CD4-positive, CD25-positive, alpha-beta regulatory T cell (primary cell): ENCODE measurements at regions not wholly inside any gene's neighbourhood (a gene's known extent, or its start where the extent isn't known, plus 50 kb on each side); places are given as distances from the start of the nearest gene placed in this dataset.

Experiments
- ATAC-seq, 2 donors: fragments of 150-1000 bp; cut with Tn5 transposase; one replicate each; pipeline ENCODE4 v1.10.0; 2021; ENCODE audit warnings: low read depth in 2 of 2, moderate number of reproducible peaks in 2 of 2, moderate library complexity in 1 of 2
- DNase-seq, 3 donors: peaks; one replicate each; pipeline versions ENCODE4 v3.0.0 to v3.0.0-alpha.2; 2012 to 2022; ENCODE audit warnings: mixed read lengths in 1 of 3
- H3K27ac ChIP-seq: one replicate; pipeline ENCODE4 v1.7.0; 2013; ENCODE audit warnings: mild to moderate bottlenecking, low read length; ENCODE audit not compliant: insufficient read depth, poor library complexity, severe bottlenecking
- H3K27me3 ChIP-seq: one replicate; pipeline ENCODE4 v1.7.0; 2013; ENCODE audit warnings: low read length; ENCODE audit not compliant: control insufficient read depth, insufficient read depth
- H3K36me3 ChIP-seq: one replicate; pipeline ENCODE4 v1.7.0; 2013; ENCODE audit warnings: mild to moderate bottlenecking, low read length, moderate library complexity; ENCODE audit not compliant: control insufficient read depth, insufficient read depth
- H3K4me1 ChIP-seq: 2 replicates; pipeline ENCODE4 v1.7.0; 2013; ENCODE audit warnings: mild to moderate bottlenecking, low read length; ENCODE audit not compliant: insufficient read depth, control insufficient read depth, poor library complexity, severe bottlenecking
- H3K4me3 ChIP-seq: one replicate; pipeline ENCODE4 v1.7.0; 2013; ENCODE audit warnings: low read depth, mild to moderate bottlenecking, low read length, moderate library complexity
- H3K9me3 ChIP-seq, 2 experiments: 1 replicate in 1 of 2; 2 replicates in 1 of 2; pipeline ENCODE4 v1.7.0; 2013; ENCODE audit warnings: low read length in 2 of 2, mild to moderate bottlenecking in 1 of 2, moderate library complexity in 1 of 2; ENCODE audit not compliant: control insufficient read depth in 2 of 2
- H3K27ac Mint-ChIP-seq, 3 donors: one replicate each; pipeline ENCODE4 v1.8.0; 2020 to 2022; ENCODE audit warnings: mild to moderate bottlenecking in 3 of 3, mixed read lengths in 3 of 3, moderate library complexity in 2 of 3
- H3K27me3 Mint-ChIP-seq: one replicate; pipeline ENCODE4 v1.8.0; 2022; ENCODE audit warnings: mild to moderate bottlenecking, mixed read lengths
- H3K36me3 Mint-ChIP-seq: one replicate; pipeline ENCODE4 v1.8.0; 2020; ENCODE audit warnings: mixed read lengths
- H3K4me1 Mint-ChIP-seq, 4 donors: one replicate each; pipeline ENCODE4 v1.8.0; 2020 to 2022; ENCODE audit warnings: mixed read lengths in 4 of 4, mild to moderate bottlenecking in 1 of 4
- H3K4me3 Mint-ChIP-seq, 4 donors: one replicate each; pipeline ENCODE4 v1.8.0; 2020 to 2022; ENCODE audit warnings: mild to moderate bottlenecking in 4 of 4, mixed read lengths in 4 of 4, moderate library complexity in 3 of 4
- H3K9me3 Mint-ChIP-seq, 7 donors: one replicate each; pipeline ENCODE4 v1.8.0; 2020 to 2022; ENCODE audit warnings: mixed read lengths in 7 of 7, mild to moderate bottlenecking in 3 of 7, moderate library complexity in 2 of 7

DNA sequence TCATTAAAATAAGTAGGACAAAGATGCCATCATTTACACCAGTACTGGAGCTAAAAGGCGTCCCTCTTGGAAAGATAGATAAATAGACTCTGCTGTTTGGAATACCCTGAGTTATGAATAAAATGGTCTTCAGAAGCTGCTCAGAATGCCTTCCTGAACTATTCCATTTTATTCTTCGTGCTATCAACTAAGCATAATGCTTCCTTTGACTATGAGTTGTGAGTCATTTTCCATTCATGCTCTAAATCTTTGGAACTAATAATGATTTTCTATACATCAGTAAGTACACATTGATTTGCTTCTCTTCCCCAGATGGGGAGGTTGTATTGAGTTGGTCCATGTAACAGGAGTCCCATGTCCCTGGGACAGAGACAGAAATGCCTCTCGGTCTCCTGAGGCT is 98.3 kb upstream of the PDE7B start:
- no peak for DNase-seq
- H3K4me3 Mint-ChIP-seq: no peak overlapping the region
- H3K36me3 Mint-ChIP-seq: no peaks in the 10 kb centered on the region
- H3K27me3 ChIP-seq: peaks cover 5% of the 10 kb centered on the region
- no peak overlapping the region for H3K27ac ChIP-seq
- no peaks in the 10 kb centered on the region for H3K36me3 ChIP-seq
- no peaks in the 10 kb centered on the region for H3K4me1 ChIP-seq
- no peak overlapping the region for H3K27ac Mint-ChIP-seq
- H3K9me3 ChIP-seq: no peaks in the 10 kb centered on the region
- H3K4me3 ChIP-seq: no peak overlapping the region
- ATAC-seq: no peak
- H3K4me1 Mint-ChIP-seq: no peaks in the 10 kb centered on the region
- H3K27me3 Mint-ChIP-seq: peaks cover 10% of the 10 kb centered on the region
- H3K9me3 Mint-ChIP-seq: no peaks in the 10 kb centered on the region

DNA sequence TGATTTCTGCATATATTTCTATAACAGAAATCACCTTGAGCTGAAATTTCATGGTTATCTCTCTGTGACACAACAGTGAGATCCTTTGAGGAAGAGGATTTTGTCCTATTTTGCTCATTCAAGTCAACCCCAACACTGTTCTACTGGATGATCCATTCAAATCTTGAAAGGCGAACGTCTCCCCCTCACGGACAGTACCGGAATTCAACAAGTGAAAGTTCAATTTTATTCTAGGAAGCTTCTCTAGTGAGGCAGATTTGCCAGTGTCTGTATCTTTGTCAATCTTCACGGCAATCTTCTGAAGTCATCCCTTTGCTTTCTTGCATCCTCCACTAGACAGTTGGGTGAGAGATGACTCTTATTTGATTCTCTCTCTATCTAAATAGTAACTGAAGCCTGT is 91.7 kb upstream of the PDE7B start:
- no peaks in the 10 kb centered on the region for H3K36me3 ChIP-seq
- Mint-ChIP-seq H3K9me3 (peaks cover 0 to 4% (median 1%) of the 10 kb centered on the region in 7 donors), H3K4me3 (no peak overlapping the region), H3K27ac (no peak overlapping the region), H3K36me3 (no peaks in the 10 kb centered on the region), H3K4me1 (peaks cover 0 to 4% (median 0%) of the 10 kb centered on the region in 4 donors), H3K27me3 (peaks cover 10% of the 10 kb centered on the region)
- no peaks in the 10 kb centered on the region for H3K4me1 ChIP-seq
- H3K27me3 ChIP-seq: no peaks in the 10 kb centered on the region
- H3K27ac ChIP-seq: no peak overlapping the region
- DNase-seq (no peak), ATAC-seq (no peak)
- no peak overlapping the region for H3K4me3 ChIP-seq
- H3K9me3 ChIP-seq: no peaks in the 10 kb centered on the region

DNA sequence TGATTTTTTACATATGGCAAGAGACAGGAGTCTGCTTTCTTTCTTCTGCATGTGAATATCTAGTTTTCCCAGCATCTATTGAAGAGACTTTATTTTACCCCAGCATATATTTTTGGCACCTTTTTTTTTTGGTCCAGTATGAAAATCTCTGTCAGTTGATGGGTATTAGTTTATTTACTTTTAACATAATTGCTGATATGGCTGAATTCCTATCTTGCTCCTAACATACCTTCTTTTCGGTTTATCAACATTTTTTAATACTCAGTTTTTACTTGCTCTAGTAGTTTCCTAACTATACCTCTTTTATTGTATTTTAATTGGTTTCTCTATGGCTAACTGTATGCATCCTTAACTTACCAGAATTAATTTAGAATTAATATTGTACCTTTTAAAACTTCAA is 77.5 kb upstream of the PDE7B start:
- peaks cover 0 to 5% (median 0%) of the 10 kb centered on the region in 7 donors for H3K9me3 Mint-ChIP-seq
- no peaks in the 10 kb centered on the region for H3K4me1 Mint-ChIP-seq
- no peak overlapping the region for H3K27ac Mint-ChIP-seq
- DNase-seq (no peak), ATAC-seq (no peak)
- H3K27me3 Mint-ChIP-seq: peaks cover 15% of the 10 kb centered on the region
- Histone ChIP-seq H3K27me3 (no peaks in the 10 kb centered on the region), H3K27ac (no peak overlapping the region), H3K9me3 (no peaks in the 10 kb centered on the region), H3K4me1 (no peaks in the 10 kb centered on the region), H3K4me3 (no peak overlapping the region), H3K36me3 (no peaks in the 10 kb centered on the region)
- H3K4me3 Mint-ChIP-seq: no peak overlapping the region
- no peaks in the 10 kb centered on the region for H3K36me3 Mint-ChIP-seq

DNA sequence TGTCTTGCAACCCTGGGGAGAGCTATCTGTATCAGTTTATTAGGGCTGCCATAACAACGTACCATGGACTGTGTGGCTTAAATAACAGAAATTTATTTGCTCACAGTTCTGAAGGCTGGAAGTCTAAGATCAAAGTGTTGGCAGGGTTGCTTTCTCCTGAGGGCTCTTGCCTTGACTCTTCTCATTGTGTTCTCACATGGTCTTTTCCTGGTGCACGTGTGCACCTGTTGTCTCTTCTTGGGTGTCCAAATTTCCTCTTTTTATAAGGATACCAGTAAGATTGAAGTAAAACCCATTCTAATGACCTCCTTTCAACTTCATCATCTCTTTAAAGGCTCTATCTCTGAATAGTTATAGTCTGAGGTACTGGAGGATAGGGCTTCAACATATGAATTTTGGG is 72.3 kb upstream of the PDE7B start:
- Mint-ChIP-seq H3K27me3 (peaks cover 15% of the 10 kb centered on the region), H3K27ac (no peak overlapping the region), H3K9me3 (peaks cover 0 to 1% (median 0%) of the 10 kb centered on the region in 7 donors), H3K4me3 (no peak overlapping the region), H3K36me3 (no peaks in the 10 kb centered on the region), H3K4me1 (no peaks in the 10 kb centered on the region)
- H3K4me3 ChIP-seq: no peak overlapping the region
- no peaks in the 10 kb centered on the region for H3K9me3 ChIP-seq
- H3K36me3 ChIP-seq: no peaks in the 10 kb centered on the region
- H3K27me3 ChIP-seq: no peaks in the 10 kb centered on the region
- ATAC-seq (no peak), DNase-seq (no peak)
- H3K4me1 ChIP-seq: no peaks in the 10 kb centered on the region
- no peak overlapping the region for H3K27ac ChIP-seq

DNA sequence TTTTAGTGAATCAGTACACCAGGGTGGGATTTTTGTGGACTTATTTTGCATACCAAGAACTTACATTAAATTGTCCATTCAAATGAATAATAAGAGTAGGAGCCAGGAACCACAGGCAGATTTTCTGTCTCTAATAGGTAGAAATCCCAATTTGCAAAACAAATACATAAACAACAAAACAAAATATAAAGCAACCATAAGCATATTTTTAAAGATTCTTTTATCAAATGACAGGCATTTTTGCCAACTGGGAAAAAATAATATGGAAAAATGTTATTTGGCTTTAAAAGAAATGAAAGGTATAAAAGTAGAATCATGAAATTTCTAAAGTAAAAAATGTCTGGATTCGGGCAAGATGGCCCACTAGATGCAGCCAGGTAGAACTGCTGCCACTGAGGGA is 71.2 kb upstream of the PDE7B start:
- Mint-ChIP-seq H3K4me3 (no peak overlapping the region), H3K36me3 (no peaks in the 10 kb centered on the region), H3K9me3 (peaks cover 0 to 1% (median 0%) of the 10 kb centered on the region in 7 donors), H3K27me3 (peaks cover 10% of the 10 kb centered on the region), H3K27ac (no peak overlapping the region), H3K4me1 (no peaks in the 10 kb centered on the region)
- H3K27me3 ChIP-seq: no peaks in the 10 kb centered on the region
- H3K36me3 ChIP-seq: no peaks in the 10 kb centered on the region
- no peaks in the 10 kb centered on the region for H3K9me3 ChIP-seq
- no peak for DNase-seq
- no peak overlapping the region for H3K27ac ChIP-seq
- H3K4me1 ChIP-seq: no peaks in the 10 kb centered on the region
- H3K4me3 ChIP-seq: no peak overlapping the region
- ATAC-seq: no peak

DNA sequence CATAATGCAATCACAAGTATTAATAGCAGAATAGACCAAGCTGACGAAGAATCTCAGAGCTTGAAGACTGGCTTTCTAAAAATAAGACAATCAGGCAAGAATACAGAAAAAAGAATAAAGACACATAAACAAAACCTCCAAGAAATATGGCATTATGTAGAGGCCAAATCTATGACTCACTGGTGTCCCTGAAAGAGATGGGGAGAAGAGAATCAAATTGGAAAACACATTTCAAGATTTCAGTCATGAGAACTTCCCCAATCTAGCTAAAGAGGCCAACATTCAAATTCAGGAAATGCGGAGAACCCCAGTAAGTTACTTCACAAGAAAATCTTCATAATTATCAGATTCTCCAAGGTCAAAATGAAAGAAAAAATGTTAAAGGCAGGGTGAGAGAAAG is 69.0 kb upstream of the PDE7B start:
- no peak for ATAC-seq

DNA sequence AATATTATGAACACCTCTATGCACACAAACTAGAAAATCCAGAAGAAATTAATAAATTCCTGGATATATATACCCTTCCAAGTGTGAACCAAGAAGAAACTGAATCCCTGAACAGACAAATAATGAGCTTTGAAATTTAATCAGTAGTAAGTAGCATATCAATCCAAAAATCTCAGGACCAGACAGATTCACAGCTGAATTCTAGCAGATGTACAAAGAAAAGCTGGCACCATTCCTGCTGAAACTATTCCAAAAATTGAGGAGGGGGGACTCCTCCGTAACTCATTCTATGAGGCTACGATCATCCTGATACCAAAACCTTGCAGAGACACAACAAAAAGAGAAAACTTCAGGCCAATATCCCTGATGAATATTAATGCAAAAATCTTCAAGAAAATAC is 67.0 kb upstream of the PDE7B start:
- no peaks in the 10 kb centered on the region for H3K9me3 Mint-ChIP-seq
- Histone ChIP-seq H3K36me3 (no peaks in the 10 kb centered on the region), H3K4me3 (no peak overlapping the region), H3K9me3 (no peaks in the 10 kb centered on the region), H3K27ac (no peak overlapping the region), H3K27me3 (no peaks in the 10 kb centered on the region), H3K4me1 (no peaks in the 10 kb centered on the region)
- ATAC-seq (no peak), DNase-seq (no peak)
- no peak overlapping the region for H3K4me3 Mint-ChIP-seq
- no peaks in the 10 kb centered on the region for H3K27me3 Mint-ChIP-seq
- no peaks in the 10 kb centered on the region for H3K4me1 Mint-ChIP-seq
- H3K36me3 Mint-ChIP-seq: no peaks in the 10 kb centered on the region
- H3K27ac Mint-ChIP-seq: no peak overlapping the region

More for the DNA sequence above, 69.0 kb upstream of the PDE7B start:
- H3K36me3 Mint-ChIP-seq: no peaks in the 10 kb centered on the region
- Histone ChIP-seq H3K4me1 (no peaks in the 10 kb centered on the region), H3K4me3 (no peak overlapping the region), H3K27ac (no peak overlapping the region), H3K36me3 (no peaks in the 10 kb centered on the region), H3K27me3 (no peaks in the 10 kb centered on the region), H3K9me3 (no peaks in the 10 kb centered on the region)
- H3K4me1 Mint-ChIP-seq: no peaks in the 10 kb centered on the region
- H3K4me3 Mint-ChIP-seq: no peak overlapping the region
- H3K27ac Mint-ChIP-seq: no peak overlapping the region
- no peak for DNase-seq
- no peaks in the 10 kb centered on the region for H3K27me3 Mint-ChIP-seq
- H3K9me3 Mint-ChIP-seq: no peaks in the 10 kb centered on the region

DNA sequence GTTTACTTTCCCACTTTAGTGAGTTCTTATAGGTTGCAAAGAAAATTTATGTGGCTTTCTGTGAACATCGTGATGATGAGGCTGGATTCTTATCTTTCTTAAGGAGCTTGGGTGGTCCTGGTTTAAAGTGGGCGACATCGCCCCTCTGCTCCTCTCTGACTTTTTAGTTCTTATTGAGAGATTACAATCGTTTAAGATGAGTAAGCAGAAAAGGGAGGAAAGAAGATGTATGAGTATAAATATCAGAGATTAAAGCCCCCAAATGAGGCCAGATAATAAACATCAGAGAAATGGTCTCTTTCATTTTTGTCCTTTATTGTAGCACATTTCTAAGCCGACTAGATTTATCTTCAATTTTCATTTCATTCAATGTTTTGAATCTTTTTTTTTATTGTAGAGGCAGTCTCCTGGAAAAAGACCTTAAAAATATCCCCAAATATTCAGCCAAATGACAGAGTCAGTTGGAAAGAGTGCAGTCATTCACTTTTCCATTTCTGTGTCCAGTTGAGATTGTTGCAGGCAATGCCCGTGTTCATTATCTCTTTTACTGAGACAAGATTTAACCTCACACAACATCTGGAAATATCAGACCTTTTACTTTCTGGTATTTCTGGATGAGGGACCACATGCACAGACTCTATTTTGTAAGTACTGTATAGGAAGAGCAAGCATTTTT is 62.0 kb upstream of the PDE7B start:
- Histone ChIP-seq H3K36me3 (no peaks in the 10 kb centered on the region), H3K27me3 (no peaks in the 10 kb centered on the region), H3K4me1 (no peaks in the 10 kb centered on the region), H3K9me3 (no peaks in the 10 kb centered on the region), H3K27ac (no peak overlapping the region), H3K4me3 (no peak overlapping the region)
- no peak for ATAC-seq
- Mint-ChIP-seq H3K27ac (no peak overlapping the region), H3K4me3 (no peak overlapping the region), H3K36me3 (no peaks in the 10 kb centered on the region), H3K4me1 (no peaks in the 10 kb centered on the region), H3K9me3 (peaks cover 0 to 2% (median 0%) of the 10 kb centered on the region in 7 donors), H3K27me3 (peaks cover 4% of the 10 kb centered on the region)
- DNase-seq: no peak
